Cardiac muscle cell (in vitro differentiated cells and primary cell): ENCODE measurements at regions not wholly inside any gene's neighbourhood (a gene's known extent, or its start where the extent isn't known, plus 50 kb on each side); places are given as distances from the start of the nearest gene placed in this dataset.

Source experiments
- DNase-seq, 2 donors: peaks; one replicate each; pipeline versions ENCODE4 v3.0.0 to v3.0.0-alpha.2; 2010 to 2017; ENCODE audit warnings: low read depth in 1 of 2, low spot score in 1 of 2
- H3K27ac ChIP-seq: fragments of 200-600 bp; sonication (generic); 2 replicates; pipeline ENCODE4 v1.5.1; 2016
- H3K27me3 ChIP-seq: fragments of 200-600 bp; sonication (generic); 2 replicates; pipeline ENCODE4 v1.6.0; 2016; ENCODE audit warnings: control low read depth
- H3K36me3 ChIP-seq: fragments of 200-600 bp; sonication (generic); 2 replicates; pipeline ENCODE4 v1.5.1; 2016; ENCODE audit warnings: control low read depth
- H3K4me1 ChIP-seq: fragments of 200-600 bp; sonication (generic); 2 replicates; pipeline ENCODE4 v1.8.1; 2017; ENCODE audit warnings: low read depth, mild to moderate bottlenecking, mixed run types
- H3K4me3 ChIP-seq: fragments of 200-600 bp; sonication (generic); 2 replicates; pipeline ENCODE4 v1.5.1; 2016; ENCODE audit warnings: mild to moderate bottlenecking
- H3K9me3 ChIP-seq: fragments of 200-600 bp; sonication (generic); 2 replicates; pipeline ENCODE4 v1.5.1; 2017; ENCODE audit warnings: low read depth, mild to moderate bottlenecking, control low read depth
- CTCF ChIP-seq: IDR thresholded peaks from 2 replicates; pipeline ENCODE4 v1.5.1; 2012; ENCODE audit warnings: low read depth, mild to moderate bottlenecking, low read length

GRCh38 chr4:136841526-136841925 lies 690.8 kb downstream of the PCDH18 start:
- Histone ChIP-seq H3K36me3 (no peaks in the 10 kb centered on the region), H3K9me3 (no peaks in the 10 kb centered on the region), H3K27me3 (no peaks in the 10 kb centered on the region), H3K4me1 (no peaks in the 10 kb centered on the region), H3K4me3 (no peak overlapping the region), H3K27ac (no peak overlapping the region)
- no peak for TF ChIP-seq CTCF
- DNase-seq = no peak

GRCh38 chr4:136838607-136839006 lies 693.7 kb downstream of the PCDH18 start:
- H3K27me3 ChIP-seq = no peaks in the 10 kb centered on the region
- H3K4me3 ChIP-seq = no peak overlapping the region
- H3K9me3 ChIP-seq = no peaks in the 10 kb centered on the region
- no peak for DNase-seq
- H3K36me3 ChIP-seq = no peaks in the 10 kb centered on the region
- TF ChIP-seq CTCF = no peak
- no peak overlapping the region for H3K27ac ChIP-seq
- H3K4me1 ChIP-seq = no peaks in the 10 kb centered on the region

- DNase-seq = peak in 1 of 2 donors; percentile 2
- Histone ChIP-seq H3K4me1 (no peaks in the 10 kb centered on the region), H3K4me3 (no peak overlapping the region), H3K9me3 (no peaks in the 10 kb centered on the region), H3K27me3 (no peaks in the 10 kb centered on the region), H3K27ac (no peak overlapping the region), H3K36me3 (no peaks in the 10 kb centered on the region)
- TF ChIP-seq CTCF = no peak
These were observed 700.7 kb downstream of the PCDH18 start for GRCh38 chr4:136831553-136831952.

- TF ChIP-seq CTCF = no peak
- no peak overlapping the region for H3K27ac ChIP-seq
- DNase-seq = no peak
- no peak overlapping the region for H3K4me3 ChIP-seq
- no peaks in the 10 kb centered on the region for H3K9me3 ChIP-seq
- H3K4me1 ChIP-seq = no peaks in the 10 kb centered on the region
- no peaks in the 10 kb centered on the region for H3K27me3 ChIP-seq
- no peaks in the 10 kb centered on the region for H3K36me3 ChIP-seq
These were observed 703.0 kb downstream of the PCDH18 start for GRCh38 chr4:136829280-136829679.

- Histone ChIP-seq H3K9me3 (no peaks in the 10 kb centered on the region), H3K4me3 (no peak overlapping the region), H3K27ac (no peak overlapping the region), H3K36me3 (no peaks in the 10 kb centered on the region), H3K4me1 (no peaks in the 10 kb centered on the region), H3K27me3 (no peaks in the 10 kb centered on the region)
- TF ChIP-seq CTCF = no peak
- no peak for DNase-seq
These were observed 709.3 kb downstream of the PCDH18 start for GRCh38 chr4:136823020-136823419.

- H3K27ac ChIP-seq = no peak overlapping the region
- H3K4me3 ChIP-seq = no peak overlapping the region
- no peaks in the 10 kb centered on the region for H3K27me3 ChIP-seq
- no peak for TF ChIP-seq CTCF
- DNase-seq = peak in 1 of 2 donors; percentile 49
- H3K4me1 ChIP-seq = no peaks in the 10 kb centered on the region
- no peaks in the 10 kb centered on the region for H3K9me3 ChIP-seq
- no peaks in the 10 kb centered on the region for H3K36me3 ChIP-seq
These were observed 713.4 kb downstream of the PCDH18 start for GRCh38 chr4:136818811-136819330.
